Neural crest cell (in vitro differentiated cells): ENCODE measurements at regions not wholly inside any gene's neighbourhood (a gene's known extent, or its start where the extent isn't known, plus 50 kb on each side); places are given as distances from the start of the nearest gene placed in this dataset.

Experiments used
- DNase-seq: peaks from one replicate; pipeline ENCODE4 v3.0.0; 2021; ENCODE audit warnings: low read depth, mixed read lengths, low spot score
- H3K27ac Mint-ChIP-seq: one replicate; pipeline ENCODE4 v1.8.0; 2021; ENCODE audit warnings: mild to moderate bottlenecking, mixed read lengths; ENCODE audit not compliant: unreplicated experiment
- H3K27me3 Mint-ChIP-seq: 2 replicates; pipeline ENCODE4 v1.8.0; 2021; ENCODE audit warnings: low read depth, mild to moderate bottlenecking, mixed read lengths
- H3K36me3 Mint-ChIP-seq: 2 replicates; pipeline ENCODE4 v1.8.0; 2021; ENCODE audit warnings: low read depth, mild to moderate bottlenecking, mixed read lengths
- H3K4me1 Mint-ChIP-seq: 2 replicates; pipeline ENCODE4 v1.8.0; 2021; ENCODE audit warnings: mixed read lengths
- H3K4me3 Mint-ChIP-seq: one replicate; pipeline ENCODE4 v1.8.0; 2021; ENCODE audit warnings: mild to moderate bottlenecking, mixed read lengths
- H3K9me3 Mint-ChIP-seq: 2 replicates; pipeline ENCODE4 v1.8.0; 2021; ENCODE audit warnings: mixed read lengths
- TF ChIP-seq, protein P1 (sequence below): fragments of 200-600 bp; sonication (generic); conservative IDR thresholded peaks from 2 replicates; pipeline ENCODE4 v1.5.0; 2021; ENCODE audit warnings: antibody characterized with exemption, mild to moderate bottlenecking

DNA sequence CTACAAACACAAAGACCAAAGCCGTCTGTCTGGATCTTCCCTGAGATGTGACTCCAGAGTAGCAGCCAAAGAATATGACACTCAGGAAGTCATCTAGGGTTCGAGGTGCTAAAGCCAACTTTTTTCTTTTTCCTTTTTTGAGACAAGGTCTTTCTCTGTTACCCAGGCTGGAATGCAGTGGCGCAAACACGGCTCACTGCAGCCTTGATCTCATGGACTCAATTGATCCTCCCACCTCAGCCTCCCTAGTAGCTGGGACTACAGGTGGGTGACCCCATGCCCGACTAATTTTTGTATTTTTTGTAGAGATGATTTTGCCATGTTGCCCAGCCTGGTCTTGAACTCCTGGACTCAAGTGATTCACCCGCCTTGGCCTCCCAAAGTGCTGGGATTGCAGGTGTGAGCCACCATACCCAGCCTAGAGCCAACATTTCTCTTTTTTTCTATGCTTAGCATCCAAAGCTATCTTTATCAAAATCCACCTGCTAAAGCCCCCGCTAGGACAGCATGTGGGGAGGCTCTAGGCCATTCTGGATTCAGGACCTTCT, 92.8 kb downstream of the TMEM17 start:
- peaks cover 21% of the 10 kb centered on the region for H3K4me1 Mint-ChIP-seq
- no peaks in the 10 kb centered on the region for H3K9me3 Mint-ChIP-seq
- TF ChIP-seq, protein P1, sequence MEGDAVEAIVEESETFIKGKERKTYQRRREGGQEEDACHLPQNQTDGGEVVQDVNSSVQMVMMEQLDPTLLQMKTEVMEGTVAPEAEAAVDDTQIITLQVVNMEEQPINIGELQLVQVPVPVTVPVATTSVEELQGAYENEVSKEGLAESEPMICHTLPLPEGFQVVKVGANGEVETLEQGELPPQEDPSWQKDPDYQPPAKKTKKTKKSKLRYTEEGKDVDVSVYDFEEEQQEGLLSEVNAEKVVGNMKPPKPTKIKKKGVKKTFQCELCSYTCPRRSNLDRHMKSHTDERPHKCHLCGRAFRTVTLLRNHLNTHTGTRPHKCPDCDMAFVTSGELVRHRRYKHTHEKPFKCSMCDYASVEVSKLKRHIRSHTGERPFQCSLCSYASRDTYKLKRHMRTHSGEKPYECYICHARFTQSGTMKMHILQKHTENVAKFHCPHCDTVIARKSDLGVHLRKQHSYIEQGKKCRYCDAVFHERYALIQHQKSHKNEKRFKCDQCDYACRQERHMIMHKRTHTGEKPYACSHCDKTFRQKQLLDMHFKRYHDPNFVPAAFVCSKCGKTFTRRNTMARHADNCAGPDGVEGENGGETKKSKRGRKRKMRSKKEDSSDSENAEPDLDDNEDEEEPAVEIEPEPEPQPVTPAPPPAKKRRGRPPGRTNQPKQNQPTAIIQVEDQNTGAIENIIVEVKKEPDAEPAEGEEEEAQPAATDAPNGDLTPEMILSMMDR: no peak
- no peaks in the 10 kb centered on the region for H3K36me3 Mint-ChIP-seq
- H3K27ac Mint-ChIP-seq: no peak overlapping the region
- H3K27me3 Mint-ChIP-seq: no peaks in the 10 kb centered on the region
- no peak for DNase-seq
- H3K4me3 Mint-ChIP-seq: no peak overlapping the region

DNA sequence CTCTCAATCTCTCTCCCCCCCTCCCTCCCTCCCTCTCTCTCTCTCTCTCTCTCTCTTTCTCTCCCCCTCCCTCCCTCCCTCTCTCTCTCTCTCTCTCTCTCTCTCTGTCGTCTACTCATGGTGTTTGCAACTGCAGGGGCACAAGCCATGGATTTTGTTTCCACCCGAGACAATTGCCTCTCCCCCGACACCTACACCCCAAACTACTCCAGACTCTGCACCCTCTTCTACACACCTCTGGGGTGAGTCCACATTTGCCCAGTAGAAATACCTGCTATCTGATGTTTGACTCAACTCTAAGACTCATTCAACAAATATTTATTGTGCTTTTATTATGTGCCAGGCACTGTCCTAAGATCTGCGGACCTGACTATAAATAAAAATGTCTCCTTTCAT, 93.7 kb downstream of the TMEM17 start:
- H3K9me3 Mint-ChIP-seq: no peaks in the 10 kb centered on the region
- DNase-seq: no peak
- H3K4me3 Mint-ChIP-seq: no peak overlapping the region
- TF ChIP-seq, protein P1: peak; percentile 47
- H3K27ac Mint-ChIP-seq: no peak overlapping the region
- H3K36me3 Mint-ChIP-seq: no peaks in the 10 kb centered on the region
- H3K27me3 Mint-ChIP-seq: no peaks in the 10 kb centered on the region
- H3K4me1 Mint-ChIP-seq: peaks cover 21% of the 10 kb centered on the region

DNA sequence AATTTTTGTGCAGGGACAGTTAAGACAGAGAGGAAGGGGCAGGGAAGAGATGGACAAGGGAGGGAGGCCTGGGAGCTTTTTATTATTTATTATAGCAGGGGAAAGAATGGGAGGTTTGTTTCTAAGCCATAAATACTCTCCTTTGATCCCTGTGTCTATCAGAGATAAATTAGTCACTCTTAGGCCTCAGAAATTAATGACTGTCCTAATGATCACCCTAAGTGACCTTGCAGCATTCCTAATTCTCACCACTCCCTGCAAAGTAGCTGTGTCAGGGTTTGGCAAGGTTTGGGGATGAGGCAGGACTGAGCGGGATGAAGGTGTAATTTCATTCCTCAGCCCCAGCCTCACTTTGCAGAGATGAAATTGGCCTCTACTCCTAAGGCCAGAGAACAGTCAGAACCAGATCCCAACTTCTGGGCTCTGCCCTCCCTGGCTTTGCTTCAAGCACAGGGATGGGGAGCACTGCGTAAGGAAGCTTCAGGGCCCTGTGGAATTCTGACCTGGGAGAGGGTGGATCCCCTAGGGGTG, 95.0 kb downstream of the TMEM17 start:
- Mint-ChIP-seq H3K27me3 (no peaks in the 10 kb centered on the region), H3K9me3 (no peaks in the 10 kb centered on the region), H3K36me3 (no peaks in the 10 kb centered on the region), H3K4me3 (peak overlapping the region; percentile 51), H3K4me1 (peaks cover 21% of the 10 kb centered on the region), H3K27ac (peak overlapping the region; percentile 98)
- TF ChIP-seq, protein P1: no peak
- DNase-seq: no peak

DNA sequence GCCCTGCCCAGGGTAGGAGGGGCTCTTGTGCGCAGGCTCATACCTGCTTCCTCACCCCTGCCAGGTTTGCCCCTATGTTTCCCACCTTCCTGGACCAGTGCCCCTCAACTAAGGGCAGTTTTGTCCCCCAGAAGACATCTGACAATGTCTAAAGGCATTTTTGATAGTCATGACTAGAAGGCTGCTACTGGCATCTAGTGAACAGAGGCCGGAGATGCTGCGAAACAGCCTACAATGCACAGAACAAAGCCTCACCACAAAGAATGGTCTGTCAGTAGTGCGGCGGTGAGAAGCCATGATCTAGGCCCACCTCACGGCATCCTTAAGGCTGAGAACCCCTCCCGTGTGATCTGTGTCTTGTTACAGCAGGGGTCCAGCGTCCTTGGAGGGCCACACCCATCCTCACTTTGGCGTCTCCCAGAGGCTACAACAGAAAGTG, 96.0 kb downstream of the TMEM17 start:
- H3K4me1 Mint-ChIP-seq: peaks cover 21% of the 10 kb centered on the region
- H3K9me3 Mint-ChIP-seq: no peaks in the 10 kb centered on the region
- no peaks in the 10 kb centered on the region for H3K36me3 Mint-ChIP-seq
- H3K27ac Mint-ChIP-seq: no peak overlapping the region
- H3K4me3 Mint-ChIP-seq: no peak overlapping the region
- no peaks in the 10 kb centered on the region for H3K27me3 Mint-ChIP-seq
- TF ChIP-seq, protein P1: peak; percentile 50
- no peak for DNase-seq

DNA sequence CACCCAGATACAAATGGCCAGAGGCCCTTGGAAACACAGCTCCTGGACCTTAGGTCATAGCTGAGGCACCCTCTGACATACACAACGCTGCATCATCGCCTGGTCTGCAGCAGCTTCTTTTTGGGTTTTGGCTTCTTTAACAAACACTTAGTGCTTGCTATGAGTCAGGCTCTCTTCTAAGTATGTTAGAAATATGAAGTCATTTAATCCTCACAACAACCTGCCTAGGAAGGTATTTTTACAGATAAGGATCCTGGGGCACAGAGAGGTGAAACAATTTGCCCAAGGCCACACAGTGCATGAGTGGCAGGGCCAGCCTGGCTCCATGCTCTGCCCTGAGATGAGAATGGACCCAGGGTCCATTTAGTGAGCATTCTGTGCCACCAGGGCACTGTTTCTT, 96.6 kb downstream of the TMEM17 start:
- TF ChIP-seq, protein P1: no peak
- no peak for DNase-seq
- H3K4me1 Mint-ChIP-seq: peaks cover 21% of the 10 kb centered on the region
- peak overlapping the region; percentile 87 for H3K27ac Mint-ChIP-seq
- no peaks in the 10 kb centered on the region for H3K36me3 Mint-ChIP-seq
- H3K27me3 Mint-ChIP-seq: no peaks in the 10 kb centered on the region
- H3K4me3 Mint-ChIP-seq: no peak overlapping the region
- H3K9me3 Mint-ChIP-seq: no peaks in the 10 kb centered on the region
